ENCODE measurements at regions not wholly inside any gene's neighbourhood (a gene's known extent, or its start where the extent isn't known, plus 50 kb on each side); places are given as distances from the start of the nearest gene placed in this dataset.

DNA sequence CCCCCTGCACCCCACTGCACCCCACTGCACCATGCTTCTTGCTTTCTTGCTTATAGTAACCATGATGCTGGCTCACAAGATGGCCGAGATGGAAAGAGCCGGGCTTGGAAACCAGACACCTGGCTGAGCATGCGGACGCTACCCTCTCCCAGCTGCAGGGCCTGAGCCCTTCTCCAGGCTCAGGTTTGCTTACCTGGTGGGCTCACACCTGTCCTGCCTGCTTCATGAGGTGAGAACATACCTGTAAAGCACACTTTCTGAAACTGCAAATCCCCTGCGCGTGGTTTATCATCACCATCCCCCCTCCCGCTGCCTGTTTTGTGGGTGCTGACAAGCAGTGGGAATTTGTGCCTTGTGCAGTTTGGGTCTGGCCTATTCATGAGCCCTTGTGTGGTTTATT lies 302.7 kb downstream of the GLRX3 start:
- no peak for TF ChIP-seq POLR2A (IDR thresholded peaks at IDR 0.05)
- no peak for TF ChIP-seq CTCF (IDR thresholded peaks at IDR 0.05 in 8 of 11, conservative IDR thresholded peaks at IDR 0.05 in 3 of 11)
- TF ChIP-seq POLR2AphosphoS5 (IDR thresholded peaks at IDR 0.05), result no peak
